Bronchial epithelial cell (primary cell): ENCODE measurements at regions not wholly inside any gene's neighbourhood (a gene's known extent, or its start where the extent isn't known, plus 50 kb on each side); places are given as distances from the start of the nearest gene placed in this dataset.
"Not testable (repeated sequence)": the region's sequence is repeated elsewhere in the genome, so short reads cannot be mapped to it uniquely, and the experiment has no call there.

Experiments
- DNase-seq: peaks from one replicate; pipeline ENCODE4 v3.0.0-alpha.2; 2010; ENCODE audit warnings: low read depth
- FAIRE-seq: peaks from 2 replicates; lab custom pipeline; 2011; peaks lifted over from hg19 to GRCh38; lab: Jason Lieb, UNC
- H3K27me3 ChIP-seq: 2 replicates; pipeline ENCODE4 v1.5.1; 2011; ENCODE audit warnings: low read length; ENCODE audit not compliant: control insufficient read depth, insufficient read depth
- H3K36me3 ChIP-seq: 2 replicates; pipeline ENCODE4 v1.5.1; 2011; ENCODE audit warnings: low read length; ENCODE audit not compliant: control insufficient read depth, insufficient read depth
- H3K4me3 ChIP-seq: 2 replicates; pipeline ENCODE4 v1.5.1; 2011; ENCODE audit warnings: mild to moderate bottlenecking, low read depth, low read length, control low read depth
- CTCF ChIP-seq: IDR thresholded peaks from 2 replicates; pipeline ENCODE4 v1.5.1; 2011; ENCODE audit warnings: mild to moderate bottlenecking, moderate library complexity, low read length, control low read depth, inconsistent platforms; ENCODE audit not compliant: insufficient read depth, severe bottlenecking

- FAIRE-seq (no peak), DNase-seq (peak; percentile 20)
- Histone ChIP-seq H3K4me3 (no peak overlapping the region), H3K27me3 (no peaks in the 10 kb centered on the region), H3K36me3 (no peaks in the 10 kb centered on the region)
- TF ChIP-seq CTCF, result no peak
Measured at GRCh38 chrX:65900850-65901844, 138.7 kb downstream of the VSIG4 start.

- no peaks in the 10 kb centered on the region for H3K27me3 ChIP-seq
- DNase-seq (peak; percentile 35), FAIRE-seq (no peak)
- no peaks in the 10 kb centered on the region for H3K36me3 ChIP-seq
- no peak for TF ChIP-seq CTCF
- no peak overlapping the region for H3K4me3 ChIP-seq
Measured at GRCh38 chrX:65894133-65894532, 145.7 kb downstream of the VSIG4 start.

GRCh38 chrX:65891817-65892216 lies 148.1 kb downstream of the VSIG4 start:
- H3K4me3 ChIP-seq, H3K36me3 ChIP-seq, H3K27me3 ChIP-seq, DNase-seq, FAIRE-seq: not testable (repeated sequence)

- H3K4me3 ChIP-seq, FAIRE-seq, DNase-seq: not testable (repeated sequence)
Measured at GRCh38 chrX:65888150-65888549, 151.7 kb downstream of the VSIG4 start.

GRCh38 chrX:65883556-65883955 lies 156.3 kb downstream of the VSIG4 start:
- no peaks in the 10 kb centered on the region for H3K27me3 ChIP-seq
- TF ChIP-seq CTCF, result no peak
- H3K36me3 ChIP-seq, result no peaks in the 10 kb centered on the region
- FAIRE-seq (no peak), DNase-seq (no peak)
- H3K4me3 ChIP-seq, result no peak overlapping the region

More at GRCh38 chrX:65888150-65888549, 151.7 kb downstream of the VSIG4 start:
- H3K36me3 ChIP-seq, H3K27me3 ChIP-seq: not testable (repeated sequence)

GRCh38 chrX:65879977-65880799 lies 159.7 kb downstream of the VSIG4 start:
- H3K4me3 ChIP-seq, result no peak overlapping the region
- DNase-seq (no peak), FAIRE-seq (no peak)
- no peaks in the 10 kb centered on the region for H3K36me3 ChIP-seq
- TF ChIP-seq CTCF, result no peak
- H3K27me3 ChIP-seq, result no peaks in the 10 kb centered on the region
